Nephron progenitor cell (in vitro differentiated cells): ENCODE measurements at regions not wholly inside any gene's neighbourhood (a gene's known extent, or its start where the extent isn't known, plus 50 kb on each side); places are given as distances from the start of the nearest gene placed in this dataset.
A peak's percentile ranks its signal among the peaks of the same experiment; 100 is the strongest.
"Not testable (repeated sequence)": the region's sequence is repeated elsewhere in the genome, so short reads cannot be mapped to it uniquely, and the experiment has no call there.

Source experiments
- DNase-seq: peaks from one replicate; pipeline ENCODE4 v3.0.0; 2021
- H3K27ac Mint-ChIP-seq: 2 replicates; pipeline ENCODE4 v1.8.0; 2021; ENCODE audit warnings: mild to moderate bottlenecking, moderate library complexity, mixed read lengths
- H3K27me3 Mint-ChIP-seq: 2 replicates; pipeline ENCODE4 v1.8.0; 2021; ENCODE audit warnings: mild to moderate bottlenecking, low read depth, mixed read lengths; ENCODE audit not compliant: poor library complexity
- H3K36me3 Mint-ChIP-seq: 2 replicates; pipeline ENCODE4 v1.8.0; 2021; ENCODE audit warnings: low read depth, mixed read lengths
- H3K4me1 Mint-ChIP-seq: 2 replicates; pipeline ENCODE4 v1.8.0; 2021; ENCODE audit warnings: mixed read lengths
- H3K4me3 Mint-ChIP-seq: 2 replicates; pipeline ENCODE4 v1.8.0; 2021; ENCODE audit warnings: mild to moderate bottlenecking, moderate library complexity, mixed read lengths
- H3K9me3 Mint-ChIP-seq: 2 replicates; pipeline ENCODE4 v1.8.0; 2021; ENCODE audit warnings: mild to moderate bottlenecking, moderate library complexity, mixed read lengths
- TF ChIP-seq, protein P1 (sequence below): fragments of 200-600 bp; sonication (generic); IDR thresholded peaks from 2 replicates; pipeline ENCODE4 v1.5.0; 2021; ENCODE audit warnings: antibody characterized with exemption

DNA sequence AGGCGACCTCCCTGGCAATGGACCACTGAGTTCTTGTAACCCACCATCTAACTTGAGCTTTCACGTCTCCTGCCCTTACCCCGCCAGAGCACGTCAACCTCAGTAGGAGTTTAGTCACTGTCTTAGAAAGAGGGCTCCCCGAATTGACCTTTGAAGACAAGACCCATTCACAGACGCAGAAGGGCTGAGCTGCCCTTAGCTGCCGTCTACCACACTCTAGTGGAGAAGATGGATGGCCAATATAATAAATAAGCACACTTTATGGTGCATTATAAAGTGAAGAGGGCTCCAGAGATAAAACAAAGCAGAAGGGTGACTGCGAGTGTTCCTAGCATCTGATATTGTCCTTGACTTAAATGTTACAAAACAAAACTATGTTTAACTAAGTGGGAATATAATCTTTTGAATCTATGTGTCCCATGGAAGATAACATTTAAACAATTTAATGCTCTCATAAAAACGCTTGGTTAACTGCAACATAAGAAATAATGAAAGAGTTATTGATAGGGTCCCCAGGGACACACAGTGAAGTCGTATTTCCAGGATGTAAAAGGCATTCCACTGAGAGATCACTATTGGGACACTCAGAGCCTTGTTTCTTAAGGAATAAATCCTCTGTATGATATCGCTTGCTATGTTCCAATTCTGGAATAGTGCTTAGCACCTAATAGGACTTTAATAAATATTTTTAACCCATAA is 261.1 kb downstream of the THBS2 start:
- peaks cover 24% of the 10 kb centered on the region for H3K4me1 Mint-ChIP-seq
- no peaks in the 10 kb centered on the region for H3K36me3 Mint-ChIP-seq
- no peak overlapping the region for H3K4me3 Mint-ChIP-seq
- peaks cover 4% of the 10 kb centered on the region for H3K27me3 Mint-ChIP-seq
- H3K27ac Mint-ChIP-seq = peak overlapping the region; percentile 65
- H3K9me3 Mint-ChIP-seq = no peaks in the 10 kb centered on the region
- DNase-seq = no peak
- TF ChIP-seq, protein P1, sequence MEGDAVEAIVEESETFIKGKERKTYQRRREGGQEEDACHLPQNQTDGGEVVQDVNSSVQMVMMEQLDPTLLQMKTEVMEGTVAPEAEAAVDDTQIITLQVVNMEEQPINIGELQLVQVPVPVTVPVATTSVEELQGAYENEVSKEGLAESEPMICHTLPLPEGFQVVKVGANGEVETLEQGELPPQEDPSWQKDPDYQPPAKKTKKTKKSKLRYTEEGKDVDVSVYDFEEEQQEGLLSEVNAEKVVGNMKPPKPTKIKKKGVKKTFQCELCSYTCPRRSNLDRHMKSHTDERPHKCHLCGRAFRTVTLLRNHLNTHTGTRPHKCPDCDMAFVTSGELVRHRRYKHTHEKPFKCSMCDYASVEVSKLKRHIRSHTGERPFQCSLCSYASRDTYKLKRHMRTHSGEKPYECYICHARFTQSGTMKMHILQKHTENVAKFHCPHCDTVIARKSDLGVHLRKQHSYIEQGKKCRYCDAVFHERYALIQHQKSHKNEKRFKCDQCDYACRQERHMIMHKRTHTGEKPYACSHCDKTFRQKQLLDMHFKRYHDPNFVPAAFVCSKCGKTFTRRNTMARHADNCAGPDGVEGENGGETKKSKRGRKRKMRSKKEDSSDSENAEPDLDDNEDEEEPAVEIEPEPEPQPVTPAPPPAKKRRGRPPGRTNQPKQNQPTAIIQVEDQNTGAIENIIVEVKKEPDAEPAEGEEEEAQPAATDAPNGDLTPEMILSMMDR = no peak

DNA sequence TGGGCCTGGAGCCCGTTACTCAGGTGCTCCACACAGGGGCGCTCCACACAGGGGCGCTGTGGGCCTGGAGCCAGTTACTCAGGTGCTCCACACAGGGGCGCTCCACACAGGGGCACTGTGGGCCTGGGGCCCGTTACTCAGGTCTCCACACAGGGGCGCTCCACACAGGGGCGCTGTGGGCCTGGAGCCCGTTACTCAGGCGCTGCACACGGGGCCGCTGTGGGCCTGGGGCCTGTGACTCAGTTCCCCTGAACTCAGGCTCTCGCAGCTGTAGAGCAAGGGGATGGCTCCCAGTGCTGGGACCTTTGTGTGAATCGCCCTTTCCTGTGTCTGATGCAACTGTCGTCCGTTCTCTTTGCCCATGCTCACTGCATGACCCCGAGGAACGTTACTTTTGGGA is 262.0 kb downstream of the THBS2 start:
- H3K27ac Mint-ChIP-seq, DNase-seq, H3K36me3 Mint-ChIP-seq, H3K4me3 Mint-ChIP-seq, H3K27me3 Mint-ChIP-seq, H3K9me3 Mint-ChIP-seq: not testable (repeated sequence)
- peaks cover 24% of the 10 kb centered on the region for H3K4me1 Mint-ChIP-seq

DNA sequence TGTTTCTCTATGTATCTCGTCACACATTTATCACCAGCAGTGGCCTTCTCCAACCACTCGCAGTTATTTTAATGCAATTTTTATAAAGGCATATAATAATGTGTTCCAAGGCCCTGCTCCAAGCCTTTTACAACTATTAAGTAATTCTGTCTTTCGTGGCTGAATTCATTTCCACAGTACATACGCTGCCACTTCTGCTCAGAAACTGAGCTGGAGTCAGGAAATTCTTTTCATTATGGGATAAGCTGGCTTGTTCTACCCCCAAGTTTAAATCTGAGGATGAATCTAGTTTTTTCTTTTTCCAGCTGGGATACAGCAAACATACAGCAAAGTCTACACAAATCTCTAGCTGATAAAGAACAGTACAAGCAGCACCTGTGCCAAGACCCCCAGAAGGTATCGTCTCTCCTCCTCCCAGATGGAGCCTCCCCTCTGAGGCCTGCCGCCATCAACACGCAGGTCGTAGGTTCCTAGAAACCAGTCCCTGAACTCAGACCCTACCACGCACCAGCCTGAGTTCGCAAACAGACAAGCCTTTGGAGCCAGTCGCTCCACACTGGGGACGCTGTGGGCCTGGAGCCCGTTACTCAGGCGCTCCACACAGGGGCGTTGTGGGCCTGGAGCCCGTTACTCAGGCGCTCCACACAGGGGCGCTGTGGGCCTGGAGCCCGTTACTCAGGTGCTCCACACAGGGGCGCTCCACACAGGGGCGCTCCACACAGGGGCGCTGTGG is 263.5 kb downstream of the THBS2 start:
- no peak overlapping the region for H3K27ac Mint-ChIP-seq
- no peak for DNase-seq
- H3K4me3 Mint-ChIP-seq = no peak overlapping the region
- H3K4me1 Mint-ChIP-seq = peaks cover 20% of the 10 kb centered on the region
- H3K27me3 Mint-ChIP-seq = no peaks in the 10 kb centered on the region
- H3K9me3 Mint-ChIP-seq = no peaks in the 10 kb centered on the region
- H3K36me3 Mint-ChIP-seq = no peaks in the 10 kb centered on the region
- TF ChIP-seq, protein P1 = no peak

DNA sequence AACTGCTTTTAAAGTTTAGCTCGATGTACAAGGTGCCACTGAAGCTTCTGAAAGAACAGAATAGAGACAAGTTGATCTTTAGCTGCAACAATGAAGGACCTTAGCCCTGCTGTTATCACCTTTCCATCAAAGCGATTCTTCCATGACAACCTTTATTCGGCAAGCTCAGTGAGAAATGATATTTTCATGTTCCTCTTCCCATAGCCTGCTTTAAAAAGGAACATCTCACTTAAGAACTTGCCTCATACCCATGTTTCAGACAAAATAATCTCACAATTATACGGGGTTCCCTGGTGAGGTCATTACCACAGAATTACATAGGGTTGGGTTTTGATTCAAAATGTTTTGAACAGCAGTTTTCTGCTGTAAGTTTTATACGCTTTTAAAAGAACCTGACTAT is 264.2 kb downstream of the THBS2 start:
- peaks cover 13% of the 10 kb centered on the region for H3K4me1 Mint-ChIP-seq
- H3K27me3 Mint-ChIP-seq = no peaks in the 10 kb centered on the region
- TF ChIP-seq, protein P1 = no peak
- no peak for DNase-seq
- no peaks in the 10 kb centered on the region for H3K36me3 Mint-ChIP-seq
- no peaks in the 10 kb centered on the region for H3K9me3 Mint-ChIP-seq
- H3K4me3 Mint-ChIP-seq = no peak overlapping the region
- no peak overlapping the region for H3K27ac Mint-ChIP-seq

DNA sequence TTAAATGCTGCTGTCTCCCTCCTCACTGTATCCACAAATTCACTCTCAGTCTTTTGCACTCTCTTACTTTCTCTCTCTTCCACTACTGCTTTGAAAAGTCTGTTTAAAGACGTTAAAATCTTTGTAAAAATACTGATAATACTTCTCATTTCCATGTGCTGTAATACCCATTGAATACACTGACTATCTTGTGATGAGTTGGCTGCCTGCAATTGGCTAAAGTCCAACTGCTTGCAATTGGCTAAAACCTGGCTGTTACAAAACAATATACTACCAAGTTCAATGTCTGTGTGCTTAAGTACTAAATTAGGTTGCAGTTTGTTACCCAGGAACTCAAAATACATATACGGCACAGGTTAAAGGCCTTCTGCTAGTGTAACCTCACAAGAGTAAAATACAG is 264.8 kb downstream of the THBS2 start:
- Mint-ChIP-seq H3K9me3 (no peaks in the 10 kb centered on the region), H3K4me3 (no peak overlapping the region), H3K27me3 (no peaks in the 10 kb centered on the region), H3K27ac (no peak overlapping the region), H3K36me3 (no peaks in the 10 kb centered on the region), H3K4me1 (peaks cover 9% of the 10 kb centered on the region)
- TF ChIP-seq, protein P1 = no peak
- no peak for DNase-seq

DNA sequence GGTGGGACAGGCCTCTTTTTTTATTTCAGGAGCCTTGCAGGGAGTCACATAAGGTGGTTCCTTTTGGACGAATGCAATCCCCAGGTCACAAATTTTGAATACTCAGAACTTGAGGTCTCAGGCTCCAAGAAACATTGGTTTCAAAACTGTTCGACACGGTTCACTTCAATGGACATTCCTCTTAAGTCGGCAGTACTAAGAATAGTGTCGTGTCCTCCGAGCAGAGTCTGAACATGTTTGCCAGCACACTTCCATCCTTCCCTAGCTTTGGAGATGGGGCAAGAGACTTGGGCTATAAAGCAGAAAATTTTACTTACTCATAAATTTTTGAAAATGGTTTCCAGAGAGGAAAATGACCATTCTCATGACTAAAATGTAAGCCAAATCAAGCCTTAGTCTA is 265.4 kb downstream of the THBS2 start:
- peaks cover 9% of the 10 kb centered on the region for H3K4me1 Mint-ChIP-seq
- H3K27me3 Mint-ChIP-seq = no peaks in the 10 kb centered on the region
- no peaks in the 10 kb centered on the region for H3K9me3 Mint-ChIP-seq
- no peaks in the 10 kb centered on the region for H3K36me3 Mint-ChIP-seq
- no peak overlapping the region for H3K27ac Mint-ChIP-seq
- no peak for DNase-seq
- TF ChIP-seq, protein P1 = no peak
- no peak overlapping the region for H3K4me3 Mint-ChIP-seq
